CD4-positive, alpha-beta T cell treated with Interleukin-6 for 4 hours (primary cell): ENCODE measurements at regions not wholly inside any gene's neighbourhood (a gene's known extent, or its start where the extent isn't known, plus 50 kb on each side); places are given as distances from the start of the nearest gene placed in this dataset.
"Not testable (repeated sequence)": the region's sequence is repeated elsewhere in the genome, so short reads cannot be mapped to it uniquely, and the experiment has no call there.

Experiments
- DNase-seq: peaks from one replicate; pipeline ENCODE4 v3.0.0-alpha.2; 2020; ENCODE audit warnings: mixed read lengths

DNA sequence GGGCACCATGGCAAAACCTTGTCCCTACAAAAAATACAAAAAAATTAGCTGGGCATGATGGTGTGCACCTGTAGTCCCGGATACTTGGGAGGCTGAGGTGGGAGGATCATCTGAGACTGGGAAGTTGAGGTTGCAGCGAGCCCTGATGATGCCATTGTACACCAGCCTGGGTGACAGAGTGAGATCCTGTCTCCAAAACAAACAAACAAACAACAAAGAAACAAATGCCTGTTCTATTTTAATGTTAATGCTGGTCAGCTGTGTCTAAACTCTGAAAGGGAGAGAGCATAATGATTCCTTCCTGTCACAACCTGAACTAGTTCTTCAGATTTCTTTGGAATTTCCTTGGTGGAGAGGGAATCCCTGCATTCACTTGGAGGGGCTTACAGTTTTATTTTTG lies 413.0 kb upstream of the TBL1XR1 start:
- DNase-seq, result no peak

DNA sequence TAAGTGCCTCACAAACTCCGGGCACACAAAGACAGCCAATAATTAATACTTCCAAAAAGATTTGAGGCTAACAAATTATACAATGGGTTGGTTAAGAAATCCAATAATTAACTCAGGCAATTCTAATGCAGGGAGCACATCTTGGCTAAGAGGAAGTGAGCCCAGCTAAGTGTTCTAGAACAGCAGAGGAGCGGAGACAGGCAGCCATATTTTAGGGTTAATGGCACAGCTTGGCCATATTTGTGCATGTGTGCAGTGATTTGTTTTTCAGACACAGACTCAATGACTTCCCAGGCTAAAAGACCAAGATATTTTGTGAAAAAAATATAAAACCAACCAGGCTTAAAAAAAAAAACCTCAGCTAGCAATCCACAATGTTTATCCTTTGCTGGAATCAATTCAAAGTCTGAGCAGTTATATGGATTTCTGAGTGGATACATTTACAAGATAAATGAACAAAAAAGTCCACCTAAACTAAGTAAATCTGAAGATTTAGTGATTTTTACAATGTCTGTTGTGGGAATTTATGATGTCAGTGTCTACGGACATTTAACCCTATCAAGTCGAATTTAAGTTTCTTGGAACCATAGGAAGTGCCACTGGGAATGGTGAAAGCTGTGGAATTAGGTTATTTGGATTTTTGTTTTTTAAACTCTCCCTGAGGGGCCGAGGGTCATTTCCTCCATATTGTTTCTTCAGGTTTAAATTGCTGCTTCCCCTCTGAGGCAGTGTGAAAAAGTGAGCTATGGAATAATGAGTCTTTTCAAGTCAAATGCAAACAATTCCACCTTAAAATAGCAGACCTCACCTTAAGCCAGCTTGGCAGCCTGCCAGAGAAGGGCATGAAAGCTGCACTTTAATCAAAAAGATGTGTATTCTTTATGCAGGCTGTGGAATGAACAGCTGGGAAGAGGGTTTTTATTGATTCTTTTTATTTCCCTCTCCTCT lies 413.7 kb upstream of the TBL1XR1 start:
- DNase-seq, result peak; percentile 43

DNA sequence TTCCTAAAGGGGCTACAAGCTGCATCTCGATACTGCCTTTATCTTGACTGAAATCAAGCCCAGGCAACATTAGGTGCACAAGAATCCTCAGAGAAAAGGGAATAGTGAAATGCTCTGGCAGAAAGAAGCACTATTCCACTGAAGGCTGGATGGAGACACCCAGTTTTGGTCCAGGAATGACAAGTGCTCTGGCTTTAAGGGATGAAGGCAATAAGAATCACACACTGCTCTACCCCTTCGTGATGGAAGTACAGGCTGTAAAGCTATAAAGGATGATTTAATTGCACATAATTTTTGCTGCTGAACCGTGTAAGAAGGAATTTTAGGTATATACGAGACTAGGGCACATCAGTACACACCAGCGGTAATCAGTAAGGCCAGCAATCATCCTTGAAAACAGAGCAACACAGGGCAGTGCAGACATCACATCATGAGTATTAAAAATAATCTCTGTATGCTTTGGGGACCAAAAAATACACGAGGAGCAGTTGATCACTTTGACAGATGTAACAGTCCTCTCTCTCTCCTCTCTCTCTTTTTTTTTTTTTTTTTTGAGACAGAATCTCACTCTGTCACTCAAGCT lies 414.6 kb upstream of the TBL1XR1 start:
- no peak for DNase-seq

DNA sequence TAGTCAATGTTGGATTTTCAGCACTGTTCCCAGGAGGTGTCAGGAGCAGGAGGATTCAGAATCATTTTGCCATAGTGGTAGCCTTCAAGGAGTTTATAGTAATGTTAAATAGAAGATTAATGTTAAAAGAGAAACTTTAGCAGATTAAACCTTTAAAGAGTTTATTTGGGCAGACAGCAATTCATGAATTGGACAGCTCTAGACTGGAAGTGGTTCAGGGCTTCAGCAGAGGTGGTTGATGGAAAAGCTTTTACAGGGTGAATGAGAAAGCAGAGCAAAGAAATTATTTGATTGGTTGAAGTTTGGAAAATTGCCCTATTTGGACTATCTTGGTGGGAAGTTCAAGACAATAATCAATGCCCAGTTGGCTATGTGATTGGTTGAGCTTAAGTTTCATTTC lies 416.6 kb upstream of the TBL1XR1 start:
- no peak for DNase-seq

- DNase-seq, result no peak
Measured at GRCh38 chr3:177615015-177615414, 417.7 kb upstream of the TBL1XR1 start.

DNA sequence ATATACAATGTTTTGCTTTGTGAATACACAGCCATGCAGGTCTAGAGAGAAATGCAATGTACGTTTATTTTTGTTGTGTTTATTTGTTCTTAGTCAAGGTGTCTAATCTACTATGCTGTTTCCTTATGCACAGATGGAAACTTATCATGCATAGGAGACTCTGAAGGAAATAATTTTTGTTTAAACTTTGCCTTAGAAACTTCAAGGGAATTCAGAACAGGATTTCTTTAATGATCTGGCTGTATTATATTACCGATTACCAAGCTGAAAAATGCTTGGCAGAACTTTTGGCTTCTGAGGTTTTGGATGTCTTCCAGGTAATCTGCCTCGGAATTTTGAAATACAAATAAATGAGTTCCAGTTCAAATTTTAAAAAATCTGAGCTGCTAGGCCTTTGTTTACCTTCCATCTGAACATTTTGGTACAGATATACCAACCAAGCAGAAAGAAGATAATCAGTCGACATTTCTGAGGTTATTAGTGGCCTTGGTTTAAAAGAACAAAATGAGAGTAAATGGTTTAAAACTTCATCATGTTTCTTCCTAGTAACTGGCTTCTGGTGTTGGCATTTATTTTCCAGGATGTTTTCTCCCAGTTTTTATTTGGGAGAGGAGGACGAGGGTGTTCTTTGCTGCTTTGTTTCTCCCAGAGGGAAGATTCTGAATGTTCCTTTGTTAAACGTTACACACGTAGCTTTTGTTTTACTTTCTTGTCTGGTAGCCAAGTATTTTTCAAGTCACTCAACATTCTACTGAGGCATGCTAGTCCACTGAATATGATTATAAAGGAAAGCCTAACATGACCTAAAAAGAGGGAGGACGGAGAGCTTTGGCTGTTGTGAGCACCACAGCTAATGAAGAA lies 421.8 kb upstream of the TBL1XR1 start:
- no peak for DNase-seq

DNA sequence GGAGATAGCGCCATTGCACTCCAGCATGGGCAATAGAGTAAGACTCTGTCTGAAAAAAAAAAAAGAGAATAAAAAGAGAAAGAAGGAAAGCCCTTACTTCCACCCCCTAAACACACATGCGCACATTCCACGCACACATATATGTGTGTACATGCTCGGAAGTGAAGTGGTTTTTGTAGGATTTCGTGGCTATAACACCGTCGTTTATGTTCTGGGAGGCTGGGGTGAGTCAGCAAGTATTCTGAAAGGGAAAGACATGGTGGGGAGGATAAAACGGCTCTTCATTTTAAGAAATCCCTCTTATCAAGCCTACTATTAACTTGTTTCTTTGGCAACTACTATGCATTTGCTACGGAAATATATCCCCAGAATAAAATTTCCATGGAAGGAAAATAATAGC lies 422.8 kb upstream of the TBL1XR1 start:
- no peak for DNase-seq

DNA sequence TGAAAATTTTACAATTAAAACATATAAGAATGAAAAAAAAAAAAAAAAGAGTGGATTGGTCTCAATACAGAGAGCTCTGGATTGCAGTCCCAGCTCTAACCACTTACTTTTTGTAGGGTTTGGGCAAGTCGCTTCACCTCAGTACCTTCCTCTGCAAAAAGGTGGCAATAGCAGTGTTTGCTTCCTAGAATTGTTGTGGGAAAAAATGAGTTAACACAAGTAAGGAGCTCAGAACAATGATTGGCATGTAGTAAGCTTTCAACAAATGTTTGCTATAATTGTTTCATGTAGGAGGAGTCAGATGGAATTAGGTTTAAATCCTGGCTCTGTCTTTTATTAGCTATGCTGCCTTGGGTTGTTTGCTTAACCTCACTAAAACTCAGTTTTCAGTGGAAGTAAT lies 425.2 kb upstream of the TBL1XR1 start:
- no peak for DNase-seq

- DNase-seq, result no peak
Measured at GRCh38 chr3:177622982-177623617, 425.8 kb upstream of the TBL1XR1 start.

DNA sequence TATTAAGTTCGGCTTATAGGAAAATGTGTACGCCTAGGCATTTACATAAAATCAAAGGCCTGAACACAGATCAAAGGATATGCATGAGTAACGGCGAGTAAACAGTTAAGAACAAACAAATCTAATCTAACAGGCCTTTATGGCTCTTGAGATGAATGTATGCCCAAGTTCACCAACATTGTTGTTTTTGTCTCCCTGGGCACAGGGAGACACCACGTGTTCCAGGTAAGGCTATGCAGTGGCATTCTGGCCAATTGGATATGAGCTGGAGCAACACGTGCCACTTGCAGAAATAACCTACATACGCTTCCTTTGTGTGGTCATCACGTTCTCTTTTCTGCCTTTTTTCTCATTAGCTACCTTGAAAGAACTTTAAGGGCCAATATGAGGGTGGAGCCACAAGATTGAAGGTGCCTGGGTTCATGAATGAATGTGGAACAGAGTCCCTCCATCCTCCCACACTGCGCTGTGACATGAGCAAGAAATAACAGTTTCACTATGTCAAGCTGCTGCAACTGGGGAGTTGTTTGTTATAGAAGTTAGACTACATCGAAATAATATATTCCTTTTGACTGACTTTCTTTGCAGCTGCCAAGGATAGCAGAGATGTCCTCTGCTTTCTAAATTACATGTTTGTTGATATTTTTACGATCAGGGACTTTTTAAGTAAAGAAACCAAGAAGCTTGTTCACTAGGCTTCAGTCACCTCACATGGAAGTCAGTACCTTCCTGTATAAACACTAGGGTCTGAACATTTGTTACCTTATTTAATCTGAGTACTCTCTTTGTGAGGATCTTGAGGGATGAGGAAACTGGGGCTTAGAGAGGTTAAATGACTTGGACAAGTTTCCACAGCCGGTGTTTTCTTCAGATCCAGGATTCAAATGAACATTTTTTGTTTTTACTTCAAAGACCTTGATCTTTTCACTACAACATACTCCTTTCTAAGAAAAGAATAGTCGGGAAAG lies 427.5 kb upstream of the TBL1XR1 start:
- no peak for DNase-seq

DNA sequence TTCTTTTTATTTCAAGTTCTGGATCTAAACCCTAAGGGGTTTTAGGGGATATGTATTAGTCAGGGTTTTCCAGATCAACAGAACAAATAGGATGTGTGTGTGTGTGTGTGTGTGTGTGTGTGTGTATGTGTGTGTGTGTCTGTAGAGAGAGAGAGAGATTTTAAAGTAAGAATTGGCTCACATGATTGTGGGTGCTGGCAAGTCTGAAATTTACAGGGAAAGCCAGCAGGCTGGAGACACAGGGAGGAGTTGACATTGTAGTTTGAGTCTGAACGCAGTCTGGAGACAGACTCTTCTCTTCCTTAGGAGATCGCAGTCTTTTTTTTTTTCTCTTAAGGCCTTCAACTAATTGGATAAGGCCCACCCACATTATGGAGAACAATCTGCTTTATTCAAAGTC lies 428.8 kb upstream of the TBL1XR1 start:
- DNase-seq, result no peak

GRCh38 chr3:177628095-177628719 lies 430.9 kb upstream of the TBL1XR1 start:
- not testable (repeated sequence) for DNase-seq

- no peak for DNase-seq
Measured at GRCh38 chr3:177629276-177629675, 432.0 kb upstream of the TBL1XR1 start.

DNA sequence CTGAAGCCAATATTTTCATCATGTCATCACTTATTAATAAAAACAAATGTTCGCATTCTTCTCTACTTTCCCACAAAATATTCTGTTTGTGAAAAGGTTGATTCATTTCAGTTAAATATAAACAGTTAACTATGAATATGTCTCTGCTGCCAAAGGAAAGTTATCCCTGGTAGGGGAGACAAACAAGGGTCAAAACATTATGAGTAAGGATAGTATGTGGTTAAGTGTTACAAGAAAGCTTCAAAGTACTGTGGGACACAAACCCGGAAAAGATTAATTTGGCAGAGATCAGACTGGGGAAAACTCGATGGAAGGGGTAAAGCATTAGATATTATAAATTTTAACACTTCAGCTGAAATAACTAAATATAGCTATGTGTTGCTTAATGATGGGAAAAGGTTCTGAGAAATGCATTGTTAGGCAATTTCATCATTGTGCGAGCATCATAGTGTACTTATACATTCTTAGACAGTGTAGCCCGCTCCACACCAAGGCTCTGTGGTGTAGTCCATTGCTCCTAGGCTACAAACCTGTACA lies 436.5 kb upstream of the TBL1XR1 start:
- DNase-seq, result no peak

DNA sequence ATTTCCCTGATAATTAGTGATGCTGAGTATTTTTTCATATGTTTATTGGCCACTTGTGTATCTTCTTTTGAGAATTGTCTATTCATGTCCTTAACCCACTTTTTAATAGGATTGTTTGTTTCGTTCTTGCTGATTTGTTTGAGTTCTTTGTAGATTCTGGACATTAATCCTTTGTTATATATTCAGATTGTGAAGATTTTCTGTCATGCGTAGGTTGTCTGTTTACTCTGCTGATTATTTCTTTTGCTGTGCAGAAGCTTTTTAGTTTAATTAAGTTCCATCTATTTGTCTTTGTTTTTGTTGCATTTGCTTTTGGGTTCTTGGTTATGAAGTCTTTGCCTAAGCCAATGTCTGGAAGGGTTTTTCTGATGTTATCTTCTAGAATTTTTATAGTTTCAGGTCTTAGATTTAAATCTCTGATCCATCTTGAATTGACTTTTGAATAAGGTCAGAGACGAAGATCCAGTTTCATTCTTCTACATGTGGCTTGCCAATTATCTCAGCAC lies 438.4 kb upstream of the TBL1XR1 start:
- not testable (repeated sequence) for DNase-seq

GRCh38 chr3:177640319-177640965 lies 443.2 kb upstream of the TBL1XR1 start:
- DNase-seq, result peak; percentile 4

DNA sequence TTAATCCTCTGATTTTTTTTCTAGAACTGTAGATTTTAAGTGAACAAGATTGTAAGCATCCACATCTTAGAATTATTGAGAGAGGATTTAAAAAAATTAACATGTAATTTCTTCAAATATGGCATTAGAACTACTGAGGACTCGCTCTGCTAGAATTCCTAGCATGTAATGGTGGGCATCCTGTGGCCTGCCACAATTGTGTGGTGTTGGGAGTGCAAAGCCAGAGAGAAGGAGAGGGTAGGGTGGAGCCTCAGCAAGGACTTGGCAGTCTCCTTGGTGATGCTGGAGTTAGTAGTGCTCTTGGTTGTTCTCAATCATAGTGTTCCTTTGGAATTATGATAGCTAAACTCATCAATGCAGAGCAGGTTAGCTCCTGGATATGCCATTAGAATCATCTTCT lies 443.9 kb upstream of the TBL1XR1 start:
- DNase-seq, result no peak

- no peak for DNase-seq
Measured at GRCh38 chr3:177642042-177642803, 444.9 kb upstream of the TBL1XR1 start.

DNA sequence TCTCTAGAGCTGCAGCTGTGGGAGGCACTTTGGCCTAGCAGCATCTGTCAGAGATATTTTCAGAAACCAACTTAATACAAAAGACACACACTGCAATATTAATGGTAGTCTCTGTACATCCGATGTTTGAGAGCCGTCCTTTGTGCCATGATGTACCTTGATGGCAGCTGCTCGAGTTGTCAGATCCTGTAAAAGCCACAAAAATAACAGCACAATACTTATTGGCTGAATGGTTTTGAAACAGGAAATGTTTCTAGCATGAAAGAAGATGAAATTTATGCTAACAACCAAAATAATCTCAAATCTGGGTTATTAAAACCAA lies 445.5 kb upstream of the TBL1XR1 start:
- DNase-seq, result peak; percentile 33

GRCh38 chr3:177646749-177647148 lies 449.5 kb upstream of the TBL1XR1 start:
- peak; percentile 46 for DNase-seq
